ENCODE measurements at regions not wholly inside any gene's neighbourhood (a gene's known extent, or its start where the extent isn't known, plus 50 kb on each side); places are given as distances from the start of the nearest gene placed in this dataset.

- 15% methylated on average over 5 of the region's 5 CpGs for WGBS (ENCODE audit: insufficient coverage)
- intact Hi-C loops (cut with micrococcal nuclease), result loop anchor here (1.0 to 5.0 kb wide), 4 partner anchors 112 to 199 kb away; no protein-coding TSS in a partner anchor
- H3K4me1 Mint-ChIP-seq, result peaks cover 37 to 39% of the 10 kb centered on the region in 2 donors
Measured at GRCh38 chr3:18559331-18559842, 134.2 kb upstream of the SATB1 start.

GRCh38 chr3:18558507-18558906 is 133.4 kb upstream of the SATB1 start:
- Histone ChIP-seq H3K9me3 (ENCODE audit: control insufficient read depth, insufficient read depth, low read length) (no peaks in the 10 kb centered on the region), H3K27ac (ENCODE audit: low read length) (no peak overlapping the region), H3K27me3 (ENCODE audit: control insufficient read depth, insufficient read depth, low read length) (no peaks in the 10 kb centered on the region), H3K4me1 (ENCODE audit: control insufficient read depth, insufficient read depth, low read length) (peaks cover 3% of the 10 kb centered on the region), H3K36me3 (ENCODE audit: control insufficient read depth, insufficient read depth, low read length) (no peaks in the 10 kb centered on the region), H3K4me3 (ENCODE audit: low read length) (no peak overlapping the region)
- Mint-ChIP-seq H3K9me3 (peaks cover 0 to 2% of the 10 kb centered on the region in 2 donors), H3K36me3 (no peaks in the 10 kb centered on the region), H3K27ac (peak overlapping the region in 1 of 2 donors; percentile 31), H3K4me3 (no peak overlapping the region), H3K27me3 (ENCODE audit: low read depth in 2 of 2) (no peaks in the 10 kb centered on the region), H3K4me1 (peaks cover 37 to 39% of the 10 kb centered on the region in 2 donors)
- DNase-seq, result no peak
- intact Hi-C loops (cut with micrococcal nuclease), result loop anchor here (5.0 kb wide), 3 partner anchors 111 to 184 kb away; no protein-coding TSS in a partner anchor
- WGBS (ENCODE audit: insufficient coverage), result 94% methylated on average over 3 of the region's 3 CpGs
- ATAC-seq, result no peak
- no peak for TF ChIP-seq CTCF (IDR thresholded peaks at IDR 0.05)

More at GRCh38 chr3:18559331-18559842, 134.2 kb upstream of the SATB1 start:
- no peaks in the 10 kb centered on the region for H3K36me3 ChIP-seq (ENCODE audit: control insufficient read depth, insufficient read depth, low read length)
- no peaks in the 10 kb centered on the region for H3K36me3 Mint-ChIP-seq
- no peak overlapping the region for H3K4me3 ChIP-seq (ENCODE audit: low read length)
- H3K27me3 ChIP-seq (ENCODE audit: control insufficient read depth, insufficient read depth, low read length), result no peaks in the 10 kb centered on the region
- peak; percentile 74 for TF ChIP-seq CTCF (IDR thresholded peaks at IDR 0.05)
- DNase-seq (peak in 1 of 2 donors; percentile 75), ATAC-seq (peak; percentile 56 to 73 (median 65))
- H3K9me3 Mint-ChIP-seq, result peaks cover 0 to 2% of the 10 kb centered on the region in 2 donors
- H3K4me3 Mint-ChIP-seq, result peak overlapping the region; percentile 52
- no peaks in the 10 kb centered on the region for H3K9me3 ChIP-seq (ENCODE audit: control insufficient read depth, insufficient read depth, low read length)
- no peak overlapping the region for H3K27ac ChIP-seq (ENCODE audit: low read length)
- H3K4me1 ChIP-seq (ENCODE audit: control insufficient read depth, insufficient read depth, low read length), result peaks cover 3% of the 10 kb centered on the region
- H3K27me3 Mint-ChIP-seq (ENCODE audit: low read depth in 2 of 2), result no peaks in the 10 kb centered on the region
- H3K27ac Mint-ChIP-seq, result peak overlapping the region; percentile 72 to 83

GRCh38 chr3:18557216-18557615 is 132.1 kb upstream of the SATB1 start:
- Histone ChIP-seq H3K4me3 (ENCODE audit: low read length) (no peak overlapping the region), H3K27me3 (ENCODE audit: control insufficient read depth, insufficient read depth, low read length) (no peaks in the 10 kb centered on the region), H3K27ac (ENCODE audit: low read length) (no peak overlapping the region), H3K9me3 (ENCODE audit: control insufficient read depth, insufficient read depth, low read length) (no peaks in the 10 kb centered on the region), H3K36me3 (ENCODE audit: control insufficient read depth, insufficient read depth, low read length) (no peaks in the 10 kb centered on the region), H3K4me1 (ENCODE audit: control insufficient read depth, insufficient read depth, low read length) (peaks cover 3% of the 10 kb centered on the region)
- H3K27me3 Mint-ChIP-seq (ENCODE audit: low read depth in 2 of 2), result no peaks in the 10 kb centered on the region
- H3K4me3 Mint-ChIP-seq, result no peak overlapping the region
- H3K36me3 Mint-ChIP-seq, result no peaks in the 10 kb centered on the region
- no peak for TF ChIP-seq CTCF (IDR thresholded peaks at IDR 0.05)
- no peak overlapping the region for H3K27ac Mint-ChIP-seq
- intact Hi-C loops (cut with micrococcal nuclease), result loop anchor here (2.0 to 5.0 kb wide), 4 partner anchors 30 to 185 kb away; no protein-coding TSS in a partner anchor
- no peak for DNase-seq
- peaks cover 34 to 39% of the 10 kb centered on the region in 2 donors for H3K4me1 Mint-ChIP-seq
- 66% methylated on average over 3 of the region's 3 CpGs for WGBS (ENCODE audit: insufficient coverage)
- ATAC-seq, result no peak
- H3K9me3 Mint-ChIP-seq, result peaks cover 0 to 2% of the 10 kb centered on the region in 2 donors
